Ammon's horn (tissue), 1 donor: ENCODE measurements at regions not wholly inside any gene's neighbourhood (a gene's known extent, or its start where the extent isn't known, plus 50 kb on each side); places are given as distances from the start of the nearest gene placed in this dataset.
"Not testable (repeated sequence)": the region's sequence is repeated elsewhere in the genome, so short reads cannot be mapped to it uniquely, and the experiment has no call there.

ENCODE experiments used
- DNase-seq: peaks from one replicate; pipeline ENCODE4 v3.0.0-alpha.2; 2016; ENCODE audit warnings: low spot score

DNA sequence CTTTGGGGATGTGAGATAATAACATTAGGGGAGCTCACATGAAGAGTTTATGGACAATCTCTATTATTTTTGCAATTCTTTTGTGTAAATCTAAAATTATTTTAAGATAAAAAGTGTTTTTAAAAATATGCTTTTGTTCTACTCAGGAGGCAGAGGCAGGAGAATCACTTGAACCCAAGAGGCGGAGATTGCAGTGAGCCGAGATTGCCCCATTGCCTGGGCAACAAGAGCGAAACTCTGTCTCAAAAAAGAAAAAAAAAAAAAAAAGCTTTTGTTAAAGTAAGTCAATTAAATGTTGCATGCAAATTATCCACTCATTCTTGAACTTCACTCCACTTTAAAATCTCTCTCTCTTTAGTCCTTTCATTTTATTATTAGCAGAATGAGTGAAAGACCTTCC is 193.3 kb upstream of the IRS2 start:
- DNase-seq, result not testable (repeated sequence)

- DNase-seq, result no peak
These were observed 192.8 kb upstream of the IRS2 start for GRCh38 chr13:109979228-109979627.

- DNase-seq, result no peak
These were observed 191.0 kb upstream of the IRS2 start for GRCh38 chr13:109977212-109977968.

DNA sequence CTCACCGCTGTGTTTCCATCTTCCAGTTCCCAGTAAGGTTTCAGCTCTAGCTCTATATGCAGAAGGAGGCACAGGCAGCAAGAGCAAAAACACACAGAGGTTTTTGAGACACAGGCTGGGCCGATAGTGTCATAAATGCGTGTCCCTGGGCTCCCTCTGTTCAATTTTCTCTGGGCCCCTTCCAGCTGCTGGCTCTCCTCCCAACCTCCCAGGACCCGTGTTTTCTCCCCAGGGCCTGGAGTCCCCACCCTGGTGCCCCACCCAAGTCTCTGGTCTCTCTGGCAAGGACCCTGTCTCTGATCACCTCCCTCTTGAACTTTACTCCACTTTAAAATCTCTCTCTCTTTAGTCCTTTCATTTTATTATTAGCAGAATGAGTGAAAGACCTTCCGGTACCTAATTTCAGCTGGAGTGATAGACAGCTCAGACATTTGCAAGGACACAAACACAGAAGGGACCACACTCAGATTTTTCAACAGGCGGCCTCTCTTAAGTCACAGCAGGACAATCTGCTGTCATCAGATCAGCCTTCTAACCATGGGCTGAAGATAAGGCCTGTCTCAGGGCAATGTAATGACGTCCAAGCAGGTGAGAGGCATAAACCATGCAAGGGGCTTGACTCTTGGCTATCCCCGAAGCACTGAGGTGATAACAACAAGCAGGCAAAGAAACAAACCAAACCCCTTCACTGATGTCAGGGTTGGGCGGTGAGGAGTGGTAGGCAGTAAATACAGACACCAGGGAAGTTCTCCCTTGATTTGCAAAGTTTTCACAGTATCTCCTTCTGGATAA is 190.0 kb upstream of the IRS2 start:
- DNase-seq, result no peak

DNA sequence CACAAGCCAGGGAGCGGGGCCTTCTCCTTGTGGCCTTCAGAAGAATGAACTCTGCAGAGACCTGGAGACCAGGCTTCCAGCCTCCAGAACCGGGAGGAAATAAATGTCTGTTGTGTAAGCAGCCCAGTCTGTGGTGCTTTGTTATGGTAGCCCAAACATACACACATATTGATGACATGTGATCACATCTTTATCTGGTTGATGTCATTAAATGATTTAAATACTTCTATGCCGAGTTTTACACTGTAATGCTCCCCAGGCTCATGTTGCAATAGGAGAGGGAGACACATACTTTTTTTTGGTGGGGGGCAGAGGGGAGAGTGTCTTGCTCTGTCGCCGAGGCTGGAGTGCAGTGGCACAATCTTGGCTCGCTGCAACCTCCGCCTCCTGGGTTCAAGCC is 188.0 kb upstream of the IRS2 start:
- no peak for DNase-seq

DNA sequence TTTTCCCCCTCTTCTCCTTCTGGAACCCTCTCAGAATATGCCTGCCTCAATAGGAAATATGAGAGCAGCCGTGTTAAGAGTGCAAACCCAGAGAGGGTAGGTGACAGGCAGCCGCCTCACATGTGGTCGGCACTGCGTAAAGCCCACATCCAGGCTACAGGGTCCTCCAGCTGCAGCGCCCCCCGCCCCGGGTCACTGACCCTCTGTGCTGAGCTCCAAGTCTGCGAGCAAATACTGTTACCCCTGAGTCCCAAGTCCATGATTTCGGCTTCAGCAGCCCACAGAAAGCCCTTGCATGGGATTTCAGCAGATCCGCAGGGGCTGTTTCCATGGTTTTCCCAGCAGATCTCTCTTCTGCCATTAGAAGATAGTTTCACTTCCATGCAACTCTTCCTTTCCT is 186.9 kb upstream of the IRS2 start:
- DNase-seq, result no peak

GRCh38 chr13:109971456-109972090 is 185.2 kb upstream of the IRS2 start:
- DNase-seq, result no peak

DNA sequence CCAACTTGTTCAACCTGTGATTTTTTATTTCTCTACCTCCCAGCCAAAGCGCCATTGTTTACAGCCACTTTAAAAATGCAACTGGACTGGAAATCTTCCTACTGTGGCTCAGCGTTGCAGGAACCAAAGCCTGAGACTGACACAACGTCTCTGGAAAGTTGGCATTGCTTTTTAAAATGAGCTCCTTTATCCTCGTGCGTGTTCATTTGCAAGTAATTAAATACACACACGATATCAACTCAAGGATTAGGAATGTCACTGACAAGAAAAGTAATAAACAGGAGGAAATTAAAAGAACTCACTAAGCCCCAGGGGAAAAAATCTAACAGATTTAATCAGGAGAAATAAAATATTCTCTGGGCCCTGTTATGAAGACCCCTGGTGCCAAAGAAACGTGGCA is 184.6 kb upstream of the IRS2 start:
- DNase-seq, result no peak

- no peak for DNase-seq
These were observed 182.6 kb upstream of the IRS2 start for GRCh38 chr13:109968876-109969577.

DNA sequence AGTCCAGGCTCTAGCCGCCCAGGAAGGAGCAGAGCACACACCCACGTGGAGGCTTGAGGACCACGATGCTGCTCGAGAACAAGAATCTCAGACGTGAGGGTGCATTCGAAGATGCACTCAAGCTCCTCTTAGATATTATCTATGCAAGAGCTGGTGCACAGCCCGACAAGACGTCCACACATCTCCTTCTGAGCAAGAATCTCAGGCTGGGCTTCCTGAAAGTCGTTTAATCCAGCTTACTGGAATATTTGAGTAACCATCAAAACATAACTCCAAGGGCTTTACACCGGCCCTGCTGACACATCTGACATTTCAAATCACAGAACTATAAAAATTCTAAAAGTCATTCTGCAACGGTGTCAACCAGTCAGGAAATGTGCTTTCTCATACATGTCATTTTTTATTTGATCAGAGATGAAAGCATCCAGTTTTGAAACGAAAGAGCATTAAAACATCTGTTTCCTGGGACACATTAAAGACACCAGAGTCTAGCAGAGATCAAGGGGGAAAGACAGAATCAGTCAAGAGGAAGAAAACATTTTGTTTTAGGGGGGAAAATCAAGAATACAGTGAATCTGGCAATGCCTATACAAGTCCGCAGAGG is 177.7 kb upstream of the IRS2 start:
- DNase-seq, result no peak

DNA sequence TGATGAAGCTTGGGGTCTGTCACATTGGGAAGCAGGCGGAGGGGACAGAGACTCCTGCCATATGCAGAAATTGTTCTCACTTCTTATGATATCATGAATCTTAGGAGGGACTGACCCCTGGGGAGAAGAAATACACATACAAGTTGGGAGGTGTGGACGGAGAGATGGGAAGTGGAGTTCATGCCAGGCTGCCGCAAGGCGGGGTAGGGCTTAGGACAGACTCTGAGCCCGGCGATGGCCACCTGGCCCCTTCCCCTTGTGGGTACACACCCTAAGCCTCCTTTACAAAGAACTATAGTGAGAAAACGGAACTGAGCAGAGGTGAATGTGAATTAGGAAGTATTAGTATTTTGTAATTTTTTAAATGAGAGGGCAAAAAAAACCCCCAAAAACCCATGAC is 177.0 kb upstream of the IRS2 start:
- DNase-seq, result no peak

- DNase-seq, result no peak
These were observed 173.5 kb upstream of the IRS2 start for GRCh38 chr13:109959903-109960302.

DNA sequence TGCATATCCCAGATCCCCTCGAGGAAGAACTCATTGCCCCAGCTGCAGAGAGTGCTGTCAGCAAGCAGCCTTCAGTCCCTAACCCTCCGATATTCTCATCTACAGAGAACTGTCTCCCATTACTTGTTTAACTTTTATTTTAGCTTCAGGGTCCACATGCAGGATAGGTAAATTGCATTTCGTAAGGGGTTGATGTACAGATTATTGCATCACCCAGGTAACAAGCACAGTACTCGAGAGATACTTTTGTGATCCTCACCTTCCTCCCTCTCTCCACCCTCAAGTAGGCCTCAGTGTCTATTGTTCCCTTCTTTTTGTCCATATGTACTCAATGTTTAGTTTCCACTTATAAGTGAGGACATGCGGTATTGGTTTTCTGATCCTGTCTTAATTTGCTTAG is 171.5 kb upstream of the IRS2 start:
- no peak for DNase-seq

DNA sequence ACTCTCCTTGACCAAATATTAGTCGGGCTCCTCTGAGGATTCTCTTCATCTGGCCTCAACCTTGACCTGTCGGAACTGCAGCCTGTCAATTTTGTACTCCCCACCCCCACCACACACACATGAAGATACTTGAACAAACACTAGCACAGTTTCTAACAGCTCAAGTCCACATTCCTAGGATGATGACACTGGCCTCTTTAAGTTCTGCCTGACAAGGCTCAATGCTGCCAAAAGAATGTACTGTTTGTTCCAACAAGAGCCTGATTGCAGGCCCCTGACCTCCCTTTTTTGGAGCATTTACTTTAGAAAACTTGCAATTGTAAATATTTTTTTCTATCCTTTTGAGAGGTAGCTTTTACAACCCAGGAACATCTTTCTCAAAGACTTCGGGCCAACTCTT is 169.2 kb upstream of the IRS2 start:
- no peak for DNase-seq

GRCh38 chr13:109954441-109954840 is 168.1 kb upstream of the IRS2 start:
- DNase-seq, result no peak

- no peak for DNase-seq
These were observed 165.1 kb upstream of the IRS2 start for GRCh38 chr13:109951491-109951890.

DNA sequence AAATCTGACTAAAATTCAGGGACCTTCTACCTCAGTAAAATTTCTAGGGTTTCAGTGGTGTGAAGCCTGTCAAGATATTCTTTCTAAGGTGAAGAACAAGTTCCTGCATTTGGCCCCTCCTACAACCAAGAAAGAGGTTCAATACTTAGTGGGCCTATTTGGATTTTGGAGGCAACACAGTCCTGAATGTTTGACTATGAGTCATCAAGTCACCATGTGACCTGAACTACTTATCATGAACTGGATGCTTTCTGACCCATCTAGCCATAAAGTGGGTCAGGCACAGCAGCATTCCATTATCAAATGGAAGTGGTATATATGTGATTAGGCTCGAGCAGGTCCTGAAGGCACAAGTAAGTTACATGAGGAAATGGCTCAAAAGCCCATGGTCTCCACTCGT is 163.0 kb upstream of the IRS2 start:
- no peak for DNase-seq

GRCh38 chr13:109947006-109947405 is 160.6 kb upstream of the IRS2 start:
- no peak for DNase-seq

DNA sequence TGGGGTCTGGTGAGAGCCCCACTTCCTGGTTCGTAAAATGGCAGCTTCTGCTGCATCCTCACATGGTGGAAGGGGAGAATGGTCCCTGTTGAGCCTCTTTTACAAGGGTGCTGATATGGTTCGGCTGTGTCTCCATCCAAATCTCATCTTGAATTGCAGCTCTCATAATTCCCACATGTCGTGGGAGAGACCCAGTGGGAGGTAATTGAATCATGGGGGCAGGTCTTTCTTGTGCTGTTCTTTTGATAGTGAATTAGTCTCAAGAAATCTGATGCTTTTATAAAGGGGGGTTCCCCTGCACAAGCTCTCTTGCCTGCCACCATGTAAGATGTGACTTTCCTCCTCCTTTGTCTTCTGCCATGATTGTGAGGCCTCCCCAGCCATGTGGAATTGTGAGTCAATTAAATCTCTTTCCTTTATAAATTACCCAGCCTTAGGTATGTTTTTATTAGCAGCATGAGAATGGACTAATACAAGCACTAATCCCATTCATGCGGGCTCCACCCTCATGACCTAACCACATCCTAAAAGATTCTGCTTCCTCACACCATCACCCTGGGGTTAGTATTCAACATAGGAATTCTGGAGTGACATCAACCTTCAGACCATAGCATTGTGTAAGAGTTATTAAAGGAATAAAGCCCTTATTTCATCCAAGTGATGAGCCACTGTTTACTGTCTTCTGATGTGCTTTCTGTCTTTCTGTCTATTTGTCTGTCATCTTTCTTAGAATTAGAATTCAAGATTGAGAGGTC is 159.0 kb upstream of the IRS2 start:
- no peak for DNase-seq

DNA sequence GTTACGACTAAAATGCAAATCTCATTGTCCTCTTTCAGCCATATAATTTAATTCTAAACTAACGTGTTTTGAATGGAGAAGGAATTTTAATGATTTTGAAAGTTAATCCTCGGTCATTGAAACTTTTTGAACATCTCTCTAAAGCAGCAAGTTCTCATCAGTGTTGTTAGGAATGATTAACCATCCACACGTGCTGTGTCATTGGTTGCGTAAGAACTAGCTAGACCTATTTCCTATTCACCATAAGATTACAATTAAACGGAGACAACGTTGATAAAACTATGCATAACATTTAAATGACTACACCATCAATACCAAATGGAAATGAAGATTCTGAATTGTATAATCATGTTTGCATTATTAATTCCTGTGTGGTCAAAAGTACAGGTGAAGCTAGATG is 155.6 kb upstream of the IRS2 start:
- DNase-seq, result no peak

- DNase-seq, result no peak
These were observed 154.8 kb upstream of the IRS2 start for GRCh38 chr13:109941221-109941620.
